ENCODE measurements at regions not wholly inside any gene's neighbourhood (a gene's known extent, or its start where the extent isn't known, plus 50 kb on each side); places are given as distances from the start of the nearest gene placed in this dataset.

GRCh38 chrX:112359906-112360305, 277.3 kb upstream of the TRPC5 start:
- TF ChIP-seq EZH2 (IDR thresholded peaks at IDR 0.05; ENCODE audit: borderline replicate concordance) (no peak), CTCF (IDR thresholded peaks at IDR 0.05; ENCODE audit: poor library complexity) (no peak)

All from hepatocyte (in vitro differentiated cells).